ENCODE measurements at regions not wholly inside any gene's neighbourhood (a gene's known extent, or its start where the extent isn't known, plus 50 kb on each side); places are given as distances from the start of the nearest gene placed in this dataset.

- Histone ChIP-seq H3K4me1 (ENCODE audit: control insufficient read depth in 5 of 5, insufficient read depth in 5 of 5, low read length in 5 of 5) (no peaks in the 10 kb centered on the region), H3K9ac (ENCODE audit: insufficient read depth in 1 of 2, low read length in 2 of 2) (no peak overlapping the region), H3K36me3 (ENCODE audit: control insufficient read depth in 4 of 4, insufficient read depth in 4 of 4, low read length in 4 of 4) (no peaks in the 10 kb centered on the region), H3K9me3 (ENCODE audit: control insufficient read depth in 4 of 4, insufficient read depth in 3 of 4, low read length in 3 of 4) (no peaks in the 10 kb centered on the region), H3K27me3 (ENCODE audit: control insufficient read depth in 3 of 3, insufficient read depth in 3 of 3, low read length in 2 of 3) (no peaks in the 10 kb centered on the region), H3K4me3 (no peak overlapping the region), H3K27ac (ENCODE audit: low read depth in 1 of 2, low read length in 1 of 2) (no peak overlapping the region)
- WGBS, 2 donors, result 71 to 88% methylated on average over 3 of the region's 3 CpGs
- no peak for DNase-seq
- no peak for TF ChIP-seq CTCF (IDR thresholded peaks at IDR 0.05; ENCODE audit: control extremely low read depth, extremely low read depth)
- ATAC-seq (ENCODE audit: insufficient read depth, low FRiP score), result no peak
These were observed 328.2 kb upstream of the DACH1 start for GRCh38 chr13:72195044-72195704.

GRCh38 chr13:72194523-72194922 lies 327.5 kb upstream of the DACH1 start:
- Histone ChIP-seq H3K4me1 (ENCODE audit: control insufficient read depth in 5 of 5, insufficient read depth in 5 of 5, low read length in 5 of 5) (peaks cover 0 to under 1% (median 0%) of the 10 kb centered on the region in 5 donors), H3K4me3 (no peak overlapping the region), H3K36me3 (ENCODE audit: control insufficient read depth in 4 of 4, insufficient read depth in 4 of 4, low read length in 4 of 4) (no peaks in the 10 kb centered on the region), H3K9ac (ENCODE audit: insufficient read depth in 1 of 2, low read length in 2 of 2) (no peak overlapping the region), H3K27me3 (ENCODE audit: control insufficient read depth in 3 of 3, insufficient read depth in 3 of 3, low read length in 2 of 3) (no peaks in the 10 kb centered on the region), H3K27ac (ENCODE audit: low read depth in 1 of 2, low read length in 1 of 2) (no peak overlapping the region), H3K9me3 (ENCODE audit: control insufficient read depth in 4 of 4, insufficient read depth in 3 of 4, low read length in 3 of 4) (no peaks in the 10 kb centered on the region)
- ATAC-seq (ENCODE audit: insufficient read depth, low FRiP score), result no peak
- no peak for DNase-seq
- TF ChIP-seq CTCF (IDR thresholded peaks at IDR 0.05; ENCODE audit: control extremely low read depth, extremely low read depth), result no peak
- 74 to 79% methylated on average over 6 of the region's 6 CpGs for WGBS, 2 donors

DNA sequence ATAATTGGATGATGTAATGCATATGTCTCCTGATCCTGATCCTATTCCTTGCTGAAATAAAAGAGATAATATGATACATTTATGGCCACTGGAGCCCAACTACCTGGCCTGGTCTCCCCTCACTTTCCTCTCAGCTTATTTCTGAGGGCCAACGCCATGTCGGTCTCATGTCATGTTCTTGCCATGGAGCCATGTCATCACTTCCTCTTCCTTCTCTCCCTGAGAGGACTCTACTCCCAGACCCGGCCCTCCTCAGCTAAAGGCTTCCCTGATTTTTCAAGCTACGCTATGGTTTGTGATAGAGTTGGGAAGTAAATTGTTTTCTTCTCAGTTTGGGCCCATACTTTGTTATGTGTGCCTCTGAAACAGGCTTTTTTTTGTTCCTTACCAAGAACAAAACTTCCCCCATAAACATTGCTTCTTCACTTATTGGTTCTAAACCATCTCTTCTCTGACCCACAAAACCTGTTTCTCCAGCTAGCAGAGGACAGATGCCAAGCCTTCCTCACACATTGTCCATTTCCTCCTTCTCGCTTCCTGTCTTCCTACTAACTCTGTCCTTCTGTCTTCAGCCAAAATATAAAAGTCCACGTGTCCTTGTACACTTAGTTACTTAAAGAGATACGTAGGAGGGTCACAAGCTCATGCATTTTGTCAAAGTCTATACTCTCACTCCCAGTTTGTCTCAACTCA lies 319.9 kb upstream of the DACH1 start:
- no peak for ATAC-seq (ENCODE audit: insufficient read depth, low FRiP score)
- TF ChIP-seq CTCF (IDR thresholded peaks at IDR 0.05; ENCODE audit: control extremely low read depth, extremely low read depth), result no peak
- DNase-seq, result peak in 2 of 3 donors; percentile 17 to 54

More for the DNA sequence above, 319.9 kb upstream of the DACH1 start:
- no peak overlapping the region for H3K27ac ChIP-seq (ENCODE audit: low read depth in 1 of 2, low read length in 1 of 2)
- no peak overlapping the region for H3K4me3 ChIP-seq
- H3K9ac ChIP-seq (ENCODE audit: insufficient read depth in 1 of 2, low read length in 2 of 2), result no peak overlapping the region
- 52 to 60% methylated on average over 7 of the region's 7 CpGs for WGBS, 2 donors
- no peaks in the 10 kb centered on the region for H3K36me3 ChIP-seq (ENCODE audit: control insufficient read depth in 4 of 4, insufficient read depth in 4 of 4, low read length in 4 of 4)
- H3K4me1 ChIP-seq (ENCODE audit: control insufficient read depth in 5 of 5, insufficient read depth in 5 of 5, low read length in 5 of 5), result peaks cover 0 to 9% (median 0%) of the 10 kb centered on the region in 5 donors
- no peaks in the 10 kb centered on the region for H3K27me3 ChIP-seq (ENCODE audit: control insufficient read depth in 3 of 3, insufficient read depth in 3 of 3, low read length in 2 of 3)
- no peaks in the 10 kb centered on the region for H3K9me3 ChIP-seq (ENCODE audit: control insufficient read depth in 4 of 4, insufficient read depth in 3 of 4, low read length in 3 of 4)
